GM19452 (cell line): ENCODE measurements at regions not wholly inside any gene's neighbourhood (a gene's known extent, or its start where the extent isn't known, plus 50 kb on each side); places are given as distances from the start of the nearest gene placed in this dataset.

ENCODE experiments used
- ATAC-seq: cut with Tn5 transposase; IDR thresholded peaks from one replicate; pipeline ENCODE4 v1.9.1; 2021; ENCODE audit not compliant: unreplicated experiment

- no peak for ATAC-seq
These were observed 172.5 kb downstream of the SH2D1A start for GRCh38 chrX:124518885-124519284.

- ATAC-seq, result no peak
These were observed 178.5 kb downstream of the SH2D1A start for GRCh38 chrX:124524852-124525251.

GRCh38 chrX:124529786-124530185, 183.4 kb downstream of the SH2D1A start:
- ATAC-seq, result no peak

- no peak for ATAC-seq
These were observed 184.4 kb downstream of the SH2D1A start for GRCh38 chrX:124530803-124531202.

DNA sequence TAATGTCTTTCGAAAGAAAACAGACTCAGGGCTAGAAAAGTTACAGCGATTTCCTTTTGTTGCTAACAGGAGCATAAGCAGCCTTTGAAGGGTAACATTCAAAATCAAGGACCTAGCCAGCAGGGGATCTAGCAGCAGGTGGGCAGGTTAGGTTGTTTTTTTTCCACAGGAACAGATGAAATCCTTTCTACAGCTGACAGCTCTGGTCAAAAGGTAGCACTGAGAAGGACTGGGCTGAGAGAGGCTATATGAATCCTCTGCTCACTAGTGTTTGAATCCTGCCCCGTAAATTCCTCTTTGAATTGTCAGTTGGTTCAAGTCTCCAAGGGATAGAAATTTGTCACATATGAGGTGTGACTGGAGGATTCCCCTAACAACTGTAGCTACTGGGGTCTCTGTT, 188.2 kb downstream of the SH2D1A start:
- no peak for ATAC-seq

GRCh38 chrX:124540474-124540873, 194.1 kb downstream of the SH2D1A start:
- ATAC-seq, result no peak

DNA sequence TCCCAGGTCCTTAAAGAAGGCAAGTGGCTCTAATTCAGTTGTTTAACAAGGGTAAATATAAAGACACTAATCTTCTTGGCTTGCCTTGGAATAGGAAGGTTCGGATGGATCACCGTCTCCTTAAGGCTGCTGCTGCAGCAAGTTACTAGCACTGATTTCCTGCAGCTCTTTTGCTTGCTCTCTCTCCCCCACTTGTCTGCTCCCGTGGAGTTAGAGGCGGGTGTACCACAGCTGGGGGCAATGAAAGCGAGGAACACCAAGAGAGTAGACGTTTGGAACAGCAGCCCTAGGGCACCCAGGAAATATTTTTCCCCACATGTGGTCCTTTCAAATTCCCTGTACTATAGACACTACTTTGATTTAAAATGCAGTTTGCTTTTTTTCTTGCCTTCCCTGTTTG, 202.2 kb downstream of the SH2D1A start:
- ATAC-seq, result no peak

DNA sequence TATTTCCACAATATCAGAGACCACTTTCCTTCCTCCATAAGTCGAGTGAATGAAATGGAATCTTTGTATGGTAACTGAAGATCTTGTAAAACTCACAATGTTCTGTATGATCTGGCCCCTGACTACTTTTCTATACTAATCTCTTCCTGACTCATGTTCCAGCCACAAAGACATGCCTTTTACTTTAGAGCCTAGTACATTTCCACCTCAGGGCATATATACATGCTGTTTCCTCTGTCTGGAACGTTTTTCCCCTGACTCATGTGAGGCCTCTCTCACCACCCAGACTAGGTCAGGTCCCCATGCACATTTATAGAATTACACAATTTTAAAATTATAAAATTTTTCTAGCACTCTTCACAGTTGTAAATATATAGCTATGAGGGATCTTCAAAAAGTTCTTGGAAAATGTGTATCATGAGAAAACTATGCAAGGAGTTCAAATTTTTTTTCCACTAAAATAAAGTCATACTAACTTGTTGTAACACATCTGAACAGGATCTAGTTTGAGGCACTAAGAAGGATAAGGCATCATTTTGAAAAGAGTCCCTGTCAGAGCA, 208.8 kb downstream of the SH2D1A start:
- no peak for ATAC-seq

GRCh38 chrX:124557976-124558375, 211.6 kb downstream of the SH2D1A start:
- ATAC-seq, result no peak

DNA sequence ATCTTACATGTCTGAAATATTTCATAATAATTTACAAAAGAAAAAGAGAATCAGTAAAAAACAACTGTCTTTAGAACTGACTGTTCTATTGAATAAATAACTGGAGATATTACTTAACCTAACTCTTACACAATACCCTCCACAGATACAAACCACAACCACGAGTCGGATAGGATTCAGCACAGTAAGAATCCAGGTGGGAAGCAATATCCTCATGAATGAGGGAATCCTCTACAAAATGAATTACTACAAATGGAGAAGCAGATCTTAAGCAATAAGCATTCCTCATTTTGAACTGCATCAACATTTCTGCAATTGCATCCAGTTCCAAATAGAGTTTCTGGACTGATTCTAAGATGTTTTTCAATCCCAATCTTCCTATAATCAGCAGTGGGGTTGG, 227.1 kb downstream of the SH2D1A start:
- ATAC-seq, result no peak

- no peak for ATAC-seq
These were observed 246.4 kb downstream of the SH2D1A start for GRCh38 chrX:124592744-124593143.

- no peak for ATAC-seq
These were observed 247.8 kb downstream of the SH2D1A start for GRCh38 chrX:124594017-124594651.

- no peak for ATAC-seq
These were observed 259.1 kb downstream of the SH2D1A start for GRCh38 chrX:124605511-124605910.

DNA sequence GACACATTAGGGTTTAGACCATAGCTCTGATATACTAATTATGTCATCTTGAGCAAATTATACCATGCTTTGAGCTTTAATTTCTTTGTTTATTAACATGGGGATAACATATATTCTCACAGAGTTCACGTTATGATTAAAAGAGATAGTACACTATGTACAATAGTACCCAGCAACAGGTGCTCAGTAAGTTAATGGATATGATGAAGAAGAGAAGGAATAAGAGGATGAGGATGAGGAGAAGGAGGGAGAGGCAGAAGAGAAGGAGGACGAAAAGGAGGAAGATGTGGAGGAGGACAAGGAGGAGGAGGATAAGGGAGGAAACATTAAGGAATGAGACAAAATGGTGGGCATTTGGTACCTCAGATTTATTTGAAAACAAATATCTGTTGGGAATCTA, 260.4 kb downstream of the SH2D1A start:
- no peak for ATAC-seq

DNA sequence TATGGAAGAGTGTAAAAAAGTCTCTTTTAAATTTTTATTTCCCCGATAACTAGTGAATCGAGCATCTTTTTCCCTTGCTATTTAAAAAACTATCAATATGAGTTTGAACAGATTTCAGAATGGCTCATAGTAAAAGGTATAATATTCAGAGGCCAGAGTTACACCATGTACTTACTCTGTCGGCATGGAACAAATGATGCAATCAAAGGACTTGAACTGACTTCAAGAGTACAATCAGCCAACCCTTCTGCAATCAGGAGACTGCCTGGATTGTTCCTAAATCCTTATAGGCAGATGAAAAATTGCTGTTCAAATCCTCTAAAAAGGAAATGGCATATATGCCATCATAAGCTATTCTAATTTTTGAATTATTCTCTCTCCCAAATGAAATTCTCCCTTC, 273.3 kb downstream of the SH2D1A start:
- no peak for ATAC-seq

DNA sequence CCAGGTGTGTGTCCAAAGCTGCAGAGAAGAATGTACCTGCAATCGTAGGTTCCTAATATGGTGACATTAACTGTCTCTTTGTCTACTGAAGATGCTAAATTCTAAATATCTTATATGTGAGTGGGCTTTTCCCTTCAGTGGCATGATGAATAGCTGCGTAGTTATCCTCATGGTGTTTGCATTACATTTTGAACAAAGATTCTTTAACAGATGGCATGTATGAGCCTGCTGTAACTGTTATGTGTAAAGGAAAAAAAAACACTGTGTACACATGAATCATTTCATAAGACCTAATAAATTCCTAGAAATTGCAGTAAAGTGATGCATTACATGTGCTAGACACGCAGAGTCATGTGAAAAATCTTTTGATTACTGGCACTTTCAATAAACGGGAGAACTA, 288.0 kb downstream of the SH2D1A start:
- ATAC-seq, result no peak

GRCh38 chrX:124641737-124642491, 295.6 kb downstream of the SH2D1A start:
- no peak for ATAC-seq

- no peak for ATAC-seq
These were observed 300.0 kb downstream of the SH2D1A start for GRCh38 chrX:124646403-124646802.

DNA sequence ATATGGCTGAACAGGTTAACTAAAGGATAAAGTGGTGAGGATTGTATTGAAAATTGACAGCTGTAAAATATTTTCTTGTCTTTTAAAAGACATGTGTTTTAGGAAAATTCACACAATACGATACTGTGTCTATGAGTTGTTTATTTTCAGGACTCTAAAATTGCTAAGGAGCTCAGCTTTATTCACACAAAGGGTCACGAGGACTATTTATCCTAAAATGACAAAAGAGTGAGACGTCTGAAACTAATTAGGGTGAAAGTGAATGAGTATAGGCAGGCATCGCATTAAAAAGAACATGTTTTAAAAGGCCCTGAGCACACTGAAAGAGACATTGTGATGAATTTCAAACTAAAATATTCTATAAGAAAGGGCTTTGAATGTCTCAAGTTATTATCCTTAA, 304.7 kb downstream of the SH2D1A start:
- no peak for ATAC-seq

DNA sequence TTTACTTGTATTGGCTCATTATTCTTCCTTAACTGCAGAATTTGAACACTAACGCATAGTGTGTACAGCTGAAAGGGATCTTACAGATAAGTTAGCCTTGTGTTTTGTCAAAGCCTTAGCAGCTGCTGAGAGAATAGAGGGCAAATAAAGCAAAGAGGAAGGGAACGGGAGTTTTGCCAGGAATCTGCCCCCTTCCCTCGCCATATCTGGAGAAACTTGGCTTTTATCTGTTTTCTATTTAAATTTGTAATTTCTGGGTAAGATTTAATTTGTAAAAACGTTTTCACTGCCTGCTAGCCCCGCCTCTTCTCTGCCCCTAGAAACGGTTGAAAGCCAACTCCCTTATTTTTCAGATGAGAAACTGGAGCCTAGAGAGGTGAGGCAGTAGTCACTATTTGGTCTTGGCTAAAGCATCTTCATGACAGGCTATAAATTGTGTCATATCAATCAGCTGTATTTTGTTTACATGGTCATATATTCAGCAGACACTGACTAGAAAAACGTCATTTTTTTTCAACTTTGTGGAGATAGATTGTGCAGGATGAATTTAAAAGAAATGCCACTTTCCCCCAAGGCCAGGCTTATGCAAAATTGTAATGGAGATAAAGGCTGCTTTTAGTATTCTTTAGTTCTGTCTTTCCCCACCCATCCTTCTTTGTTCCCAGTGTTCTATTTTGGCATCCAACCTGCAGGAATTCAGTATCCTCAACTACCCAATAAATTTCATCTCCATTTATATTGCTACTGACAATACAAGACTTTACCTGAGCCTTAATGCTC, 319.4 kb downstream of the SH2D1A start:
- ATAC-seq, result no peak

GRCh38 chrX:124679199-124679598, 332.8 kb downstream of the SH2D1A start:
- ATAC-seq, result no peak

GRCh38 chrX:124680287-124680686, 333.9 kb downstream of the SH2D1A start:
- no peak for ATAC-seq
